SK-N-SH treated with all-trans-retinoic acid at 6 μM for 48 hours (cell line): ENCODE measurements at regions not wholly inside any gene's neighbourhood (a gene's known extent, or its start where the extent isn't known, plus 50 kb on each side); places are given as distances from the start of the nearest gene placed in this dataset.

Experiments
- ATAC-seq: fragments of 200-7000 bp; cut with Tn5 transposase; 3 replicates; pipeline ENCODE4 v1.9.1; 2020; ENCODE audit warnings: mild to moderate bottlenecking, moderate library complexity
- BACH2 ChIP-seq: fragments of 250-450 bp; sonication (Bioruptor Pico); IDR thresholded peaks from 2 replicates; pipeline ENCODE4 v1.9.0; 2021; ENCODE audit warnings: mild to moderate bottlenecking, borderline replicate concordance
- CSDC2 ChIP-seq: fragments of 250-450 bp; sonication (Bioruptor Pico); IDR thresholded peaks from 2 replicates; pipeline ENCODE4 v1.5.0; 2020; ENCODE audit warnings: mild to moderate bottlenecking, moderate library complexity
- GLIS3 ChIP-seq: fragments of 250-450 bp; sonication (Bioruptor Pico); IDR thresholded peaks from 2 replicates; pipeline ENCODE4 v1.5.0; 2020; ENCODE audit warnings: mild to moderate bottlenecking, moderate library complexity
- ISL1 ChIP-seq: fragments of 250-450 bp; sonication (Bioruptor Pico); IDR thresholded peaks from 2 replicates; pipeline ENCODE4 v2.1.2; 2022; ENCODE audit warnings: mild to moderate bottlenecking, moderate library complexity
- OSR1 ChIP-seq: fragments of 250-450 bp; sonication (Bioruptor Pico); IDR thresholded peaks from 2 replicates; pipeline ENCODE4 v1.8.0; 2022; ENCODE audit warnings: moderate library complexity, mild to moderate bottlenecking, inconsistent platforms
- PATZ1 ChIP-seq: fragments of 250-450 bp; sonication (Bioruptor Pico); IDR thresholded peaks from 2 replicates; pipeline ENCODE4 v1.8.0; 2020; ENCODE audit warnings: mild to moderate bottlenecking, moderate library complexity, borderline replicate concordance
- PPARA ChIP-seq: fragments of 250-450 bp; sonication (Bioruptor Pico); IDR thresholded peaks from 2 replicates; pipeline ENCODE4 v1.5.0; 2020; ENCODE audit warnings: mild to moderate bottlenecking, borderline replicate concordance
- RARB ChIP-seq: fragments of 250-450 bp; sonication (Bioruptor Pico); IDR thresholded peaks from 2 replicates; pipeline ENCODE4 v1.8.0; 2021; ENCODE audit warnings: mild to moderate bottlenecking, moderate library complexity
- SNAI2 ChIP-seq: fragments of 250-450 bp; sonication (Bioruptor Pico); IDR thresholded peaks from 2 replicates; pipeline ENCODE4 v1.5.0; 2020; ENCODE audit warnings: mild to moderate bottlenecking, moderate library complexity
- TCF4 ChIP-seq: fragments of 250-450 bp; sonication (Bioruptor Pico); IDR thresholded peaks from 2 replicates; pipeline ENCODE4 v1.8.0; 2021; ENCODE audit warnings: mild to moderate bottlenecking, moderate library complexity, borderline replicate concordance
- TOX ChIP-seq: fragments of 250-450 bp; sonication (Bioruptor Pico); IDR thresholded peaks from 2 replicates; pipeline ENCODE4 v1.8.0; 2021; ENCODE audit warnings: mild to moderate bottlenecking, moderate library complexity, borderline replicate concordance
- TSHZ2 ChIP-seq: fragments of 250-450 bp; sonication (Bioruptor Pico); IDR thresholded peaks from 2 replicates; pipeline ENCODE4 v1.5.0; 2020; ENCODE audit warnings: mild to moderate bottlenecking, moderate library complexity
- ZFP3 ChIP-seq: fragments of 250-450 bp; sonication (Bioruptor Pico); IDR thresholded peaks from 2 replicates; pipeline ENCODE4 v1.5.0; 2020; ENCODE audit warnings: mild to moderate bottlenecking, moderate library complexity
- ZFP30 ChIP-seq: fragments of 450-650 bp; formaldehyde crosslinking; IDR thresholded peaks from 2 replicates; pipeline ENCODE4 v1.5.0; 2022; ENCODE audit warnings: mild to moderate bottlenecking, moderate library complexity
- ZNF565 ChIP-seq: fragments of 450-650 bp; formaldehyde crosslinking; conservative IDR thresholded peaks from 2 replicates; pipeline ENCODE4 v1.5.0; 2020; ENCODE audit warnings: low read depth, mild to moderate bottlenecking, moderate library complexity
- ZNF70 ChIP-seq: fragments of 450-650 bp; formaldehyde crosslinking; IDR thresholded peaks from 2 replicates; pipeline ENCODE4 v1.5.0; 2020; ENCODE audit warnings: mild to moderate bottlenecking, moderate library complexity
- ZNF8 ChIP-seq: fragments of 450-650 bp; formaldehyde crosslinking; IDR thresholded peaks from 2 replicates; pipeline ENCODE4 v1.5.0; 2020; ENCODE audit warnings: mild to moderate bottlenecking, moderate library complexity
- TF ChIP-seq, protein P1 (sequence below): fragments of 250-450 bp; sonication (Bioruptor Pico); IDR thresholded peaks from 2 replicates; pipeline ENCODE4 v1.5.1; 2020; ENCODE audit warnings: low read depth, mild to moderate bottlenecking, moderate library complexity
- TF ChIP-seq, protein P2 (sequence below): fragments of 250-450 bp; sonication (Bioruptor Pico); IDR thresholded peaks from 2 replicates; pipeline ENCODE4 v1.8.0; 2021; ENCODE audit warnings: low read depth, mild to moderate bottlenecking, moderate library complexity, borderline replicate concordance
- TF ChIP-seq, protein P3 (sequence below): fragments of 250-450 bp; sonication (Bioruptor Pico); IDR thresholded peaks from 2 replicates; pipeline ENCODE4 v1.5.1; 2021; ENCODE audit warnings: mild to moderate bottlenecking, moderate library complexity

GRCh38 chr13:37348916-37349643, 243.6 kb upstream of the CSNK1A1L start:
- no peak for ATAC-seq
- no peak for TF ChIP-seq ZFP30 (CRISPR knock-in tag)
- TF ChIP-seq SNAI2: no peak
- TF ChIP-seq OSR1: no peak

- TF ChIP-seq PATZ1: no peak
- no peak for TF ChIP-seq BACH2 (CRISPR knock-in tag)
- TF ChIP-seq ZNF8 (CRISPR knock-in tag): no peak
- no peak for TF ChIP-seq TCF4 (CRISPR knock-in tag)
- TF ChIP-seq, protein P1, sequence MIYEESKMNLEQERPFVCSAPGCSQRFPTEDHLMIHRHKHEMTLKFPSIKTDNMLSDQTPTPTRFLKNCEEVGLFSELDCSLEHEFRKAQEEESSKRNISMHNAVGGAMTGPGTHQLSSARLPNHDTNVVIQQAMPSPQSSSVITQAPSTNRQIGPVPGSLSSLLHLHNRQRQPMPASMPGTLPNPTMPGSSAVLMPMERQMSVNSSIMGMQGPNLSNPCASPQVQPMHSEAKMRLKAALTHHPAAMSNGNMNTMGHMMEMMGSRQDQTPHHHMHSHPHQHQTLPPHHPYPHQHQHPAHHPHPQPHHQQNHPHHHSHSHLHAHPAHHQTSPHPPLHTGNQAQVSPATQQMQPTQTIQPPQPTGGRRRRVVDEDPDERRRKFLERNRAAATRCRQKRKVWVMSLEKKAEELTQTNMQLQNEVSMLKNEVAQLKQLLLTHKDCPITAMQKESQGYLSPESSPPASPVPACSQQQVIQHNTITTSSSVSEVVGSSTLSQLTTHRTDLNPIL (CRISPR knock-in tag): no peak
- no peak for TF ChIP-seq PPARA (CRISPR knock-in tag)
- TF ChIP-seq ZNF70: no peak
- no peak for TF ChIP-seq ISL1 (CRISPR knock-in tag)
- TF ChIP-seq TSHZ2 (CRISPR knock-in tag): no peak
- no peak for ATAC-seq
These were observed 240.4 kb upstream of the CSNK1A1L start for GRCh38 chr13:37345869-37346268.

DNA sequence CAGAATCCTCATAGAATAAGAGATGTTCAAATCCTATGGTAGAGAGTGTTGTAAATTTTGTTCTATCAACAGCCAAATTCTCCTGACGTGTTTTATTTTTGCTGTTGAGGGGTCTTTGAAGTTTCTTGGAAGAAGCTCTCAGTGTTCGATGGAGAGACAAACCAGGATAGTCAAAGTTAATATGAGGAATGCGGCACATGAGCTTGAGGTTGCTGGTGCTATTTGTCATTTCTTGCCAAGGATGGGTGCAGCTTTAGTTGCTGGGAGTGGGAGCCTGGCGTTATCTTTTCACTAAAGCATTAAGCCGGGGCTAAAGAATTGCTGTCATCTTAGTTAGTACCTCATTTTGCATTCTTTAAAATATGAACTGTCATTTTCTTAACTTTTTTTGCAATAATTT, 239.9 kb upstream of the CSNK1A1L start:
- TF ChIP-seq ZFP3 (CRISPR knock-in tag) (no peak), PPARA (CRISPR knock-in tag) (no peak), SNAI2 (no peak), ISL1 (CRISPR knock-in tag) (no peak), ZFP30 (CRISPR knock-in tag) (no peak), CSDC2 (no peak), ZNF70 (no peak), TCF4 (CRISPR knock-in tag) (no peak), ZNF565 (CRISPR knock-in tag) (no peak), GLIS3 (no peak), RARB (no peak), TOX (CRISPR knock-in tag) (no peak), OSR1 (no peak), ZNF8 (CRISPR knock-in tag) (no peak), TSHZ2 (CRISPR knock-in tag) (no peak)
- TF ChIP-seq, protein P2, sequence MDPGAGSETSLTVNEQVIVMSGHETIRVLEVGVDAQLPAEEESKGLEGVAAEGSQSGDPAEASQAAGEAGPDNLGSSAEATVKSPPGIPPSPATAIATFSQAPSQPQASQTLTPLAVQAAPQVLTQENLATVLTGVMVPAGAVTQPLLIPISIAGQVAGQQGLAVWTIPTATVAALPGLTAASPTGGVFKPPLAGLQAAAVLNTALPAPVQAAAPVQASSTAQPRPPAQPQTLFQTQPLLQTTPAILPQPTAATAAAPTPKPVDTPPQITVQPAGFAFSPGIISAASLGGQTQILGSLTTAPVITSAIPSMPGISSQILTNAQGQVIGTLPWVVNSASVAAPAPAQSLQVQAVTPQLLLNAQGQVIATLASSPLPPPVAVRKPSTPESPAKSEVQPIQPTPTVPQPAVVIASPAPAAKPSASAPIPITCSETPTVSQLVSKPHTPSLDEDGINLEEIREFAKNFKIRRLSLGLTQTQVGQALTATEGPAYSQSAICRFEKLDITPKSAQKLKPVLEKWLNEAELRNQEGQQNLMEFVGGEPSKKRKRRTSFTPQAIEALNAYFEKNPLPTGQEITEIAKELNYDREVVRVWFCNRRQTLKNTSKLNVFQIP (CRISPR knock-in tag): no peak
- TF ChIP-seq, protein P3, sequence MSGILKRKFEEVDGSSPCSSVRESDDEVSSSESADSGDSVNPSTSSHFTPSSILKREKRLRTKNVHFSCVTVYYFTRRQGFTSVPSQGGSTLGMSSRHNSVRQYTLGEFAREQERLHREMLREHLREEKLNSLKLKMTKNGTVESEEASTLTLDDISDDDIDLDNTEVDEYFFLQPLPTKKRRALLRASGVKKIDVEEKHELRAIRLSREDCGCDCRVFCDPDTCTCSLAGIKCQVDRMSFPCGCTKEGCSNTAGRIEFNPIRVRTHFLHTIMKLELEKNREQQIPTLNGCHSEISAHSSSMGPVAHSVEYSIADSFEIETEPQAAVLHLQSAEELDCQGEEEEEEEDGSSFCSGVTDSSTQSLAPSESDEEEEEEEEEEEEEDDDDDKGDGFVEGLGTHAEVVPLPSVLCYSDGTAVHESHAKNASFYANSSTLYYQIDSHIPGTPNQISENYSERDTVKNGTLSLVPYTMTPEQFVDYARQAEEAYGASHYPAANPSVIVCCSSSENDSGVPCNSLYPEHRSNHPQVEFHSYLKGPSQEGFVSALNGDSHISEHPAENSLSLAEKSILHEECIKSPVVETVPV (CRISPR knock-in tag): no peak
- TF ChIP-seq, protein P1 (CRISPR knock-in tag): no peak
- no peak for ATAC-seq
